ENCODE measurements at regions not wholly inside any gene's neighbourhood (a gene's known extent, or its start where the extent isn't known, plus 50 kb on each side); places are given as distances from the start of the nearest gene placed in this dataset.

DNA sequence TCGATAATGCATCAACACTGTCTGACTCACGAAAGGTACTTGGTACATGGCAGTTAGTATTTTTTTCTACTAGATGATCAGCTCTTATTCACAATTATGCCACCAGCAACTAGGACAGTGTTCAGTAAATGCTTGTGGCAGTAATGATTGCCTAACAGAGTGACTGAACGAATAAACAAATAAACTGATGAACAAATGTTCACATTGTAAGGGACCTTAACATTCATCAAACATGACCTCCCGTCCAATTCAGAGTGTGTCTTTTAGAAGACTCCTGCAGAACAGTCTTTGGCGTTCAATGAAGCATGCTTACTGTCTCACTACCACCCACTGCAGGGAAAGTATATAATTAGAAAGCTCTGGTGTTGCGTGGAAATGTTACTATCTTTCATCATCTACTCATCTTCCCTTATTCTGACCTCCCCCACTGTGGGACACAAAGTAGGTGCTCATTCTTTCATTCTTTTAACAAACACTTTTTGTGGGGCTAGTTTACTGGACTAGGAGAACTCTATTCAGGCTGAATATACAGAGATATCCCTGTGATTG, 319.3 kb downstream of the RAB28 start:
- POLR2A ChIA-PET, result no interaction called here
- TF ChIP-seq HOXA7 (CRISPR knock-in tag; IDR thresholded peaks at IDR 0.05; ENCODE audit: borderline replicate concordance) (no peak), ZNF184 (tag by site-specific recombination; IDR thresholded peaks at IDR 0.05) (no peak), RBAK (tag by site-specific recombination; IDR thresholded peaks at IDR 0.05) (no peak), ZNF175 (tag by site-specific recombination; IDR thresholded peaks at IDR 0.05) (no peak), PRDM4 (tag by site-specific recombination; IDR thresholded peaks at IDR 0.05) (no peak), ZSCAN30 (tag by site-specific recombination; IDR thresholded peaks at IDR 0.05) (no peak), ZNF335 (tag by site-specific recombination; conservative IDR thresholded peaks at IDR 0.05) (no peak), ZNF121 (tag by site-specific recombination; IDR thresholded peaks at IDR 0.05) (no peak), SP3 (tag by site-specific recombination; IDR thresholded peaks at IDR 0.05) (no peak), ZNF350 (tag by site-specific recombination; IDR thresholded peaks at IDR 0.05) (no peak), KLF1 (tag by site-specific recombination; IDR thresholded peaks at IDR 0.05) (no peak), ZBTB44 (tag by site-specific recombination; IDR thresholded peaks at IDR 0.05) (no peak), ZNF174 (tag by site-specific recombination; IDR thresholded peaks at IDR 0.05) (no peak), ZNF148 (tag by site-specific recombination; IDR thresholded peaks at IDR 0.05; ENCODE audit: borderline replicate concordance) (no peak), KLF9 (tag by site-specific recombination; IDR thresholded peaks at IDR 0.05; ENCODE audit: low read depth) (no peak), ZNF549 (tag by site-specific recombination; IDR thresholded peaks at IDR 0.05) (no peak), ZNF837 (tag by site-specific recombination; IDR thresholded peaks at IDR 0.05) (no peak), ZNF394 (tag by site-specific recombination; IDR thresholded peaks at IDR 0.05; ENCODE audit: borderline replicate concordance) (no peak)
- TF ChIP-seq, protein P1, sequence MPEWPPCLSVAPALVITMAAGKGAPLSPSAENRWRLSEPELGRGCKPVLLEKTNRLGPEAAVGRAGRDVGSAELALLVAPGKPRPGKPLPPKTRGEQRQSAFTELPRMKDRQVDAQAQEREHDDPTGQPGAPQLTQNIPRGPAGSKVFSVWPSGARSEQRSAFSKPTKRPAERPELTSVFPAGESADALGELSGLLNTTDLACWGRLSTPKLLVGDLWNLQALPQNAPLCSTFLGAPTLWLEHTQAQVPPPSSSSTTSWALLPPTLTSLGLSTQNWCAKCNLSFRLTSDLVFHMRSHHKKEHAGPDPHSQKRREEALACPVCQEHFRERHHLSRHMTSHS (tag by site-specific recombination; IDR thresholded peaks at IDR 0.05), result no peak
- TF ChIP-seq, protein P2, sequence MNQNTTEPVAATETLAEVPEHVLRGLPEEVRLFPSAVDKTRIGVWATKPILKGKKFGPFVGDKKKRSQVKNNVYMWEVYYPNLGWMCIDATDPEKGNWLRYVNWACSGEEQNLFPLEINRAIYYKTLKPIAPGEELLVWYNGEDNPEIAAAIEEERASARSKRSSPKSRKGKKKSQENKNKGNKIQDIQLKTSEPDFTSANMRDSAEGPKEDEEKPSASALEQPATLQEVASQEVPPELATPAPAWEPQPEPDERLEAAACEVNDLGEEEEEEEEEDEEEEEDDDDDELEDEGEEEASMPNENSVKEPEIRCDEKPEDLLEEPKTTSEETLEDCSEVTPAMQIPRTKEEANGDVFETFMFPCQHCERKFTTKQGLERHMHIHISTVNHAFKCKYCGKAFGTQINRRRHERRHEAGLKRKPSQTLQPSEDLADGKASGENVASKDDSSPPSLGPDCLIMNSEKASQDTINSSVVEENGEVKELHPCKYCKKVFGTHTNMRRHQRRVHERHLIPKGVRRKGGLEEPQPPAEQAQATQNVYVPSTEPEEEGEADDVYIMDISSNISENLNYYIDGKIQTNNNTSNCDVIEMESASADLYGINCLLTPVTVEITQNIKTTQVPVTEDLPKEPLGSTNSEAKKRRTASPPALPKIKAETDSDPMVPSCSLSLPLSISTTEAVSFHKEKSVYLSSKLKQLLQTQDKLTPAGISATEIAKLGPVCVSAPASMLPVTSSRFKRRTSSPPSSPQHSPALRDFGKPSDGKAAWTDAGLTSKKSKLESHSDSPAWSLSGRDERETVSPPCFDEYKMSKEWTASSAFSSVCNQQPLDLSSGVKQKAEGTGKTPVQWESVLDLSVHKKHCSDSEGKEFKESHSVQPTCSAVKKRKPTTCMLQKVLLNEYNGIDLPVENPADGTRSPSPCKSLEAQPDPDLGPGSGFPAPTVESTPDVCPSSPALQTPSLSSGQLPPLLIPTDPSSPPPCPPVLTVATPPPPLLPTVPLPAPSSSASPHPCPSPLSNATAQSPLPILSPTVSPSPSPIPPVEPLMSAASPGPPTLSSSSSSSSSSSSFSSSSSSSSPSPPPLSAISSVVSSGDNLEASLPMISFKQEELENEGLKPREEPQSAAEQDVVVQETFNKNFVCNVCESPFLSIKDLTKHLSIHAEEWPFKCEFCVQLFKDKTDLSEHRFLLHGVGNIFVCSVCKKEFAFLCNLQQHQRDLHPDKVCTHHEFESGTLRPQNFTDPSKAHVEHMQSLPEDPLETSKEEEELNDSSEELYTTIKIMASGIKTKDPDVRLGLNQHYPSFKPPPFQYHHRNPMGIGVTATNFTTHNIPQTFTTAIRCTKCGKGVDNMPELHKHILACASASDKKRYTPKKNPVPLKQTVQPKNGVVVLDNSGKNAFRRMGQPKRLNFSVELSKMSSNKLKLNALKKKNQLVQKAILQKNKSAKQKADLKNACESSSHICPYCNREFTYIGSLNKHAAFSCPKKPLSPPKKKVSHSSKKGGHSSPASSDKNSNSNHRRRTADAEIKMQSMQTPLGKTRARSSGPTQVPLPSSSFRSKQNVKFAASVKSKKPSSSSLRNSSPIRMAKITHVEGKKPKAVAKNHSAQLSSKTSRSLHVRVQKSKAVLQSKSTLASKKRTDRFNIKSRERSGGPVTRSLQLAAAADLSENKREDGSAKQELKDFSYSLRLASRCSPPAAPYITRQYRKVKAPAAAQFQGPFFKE (tag by site-specific recombination; IDR thresholded peaks at IDR 0.05; ENCODE audit: borderline replicate concordance), result no peak

More for the DNA sequence above, 319.3 kb downstream of the RAB28 start:
- no peaks in the 10 kb centered on the region for H3K4me1 ChIP-seq (ENCODE audit: control insufficient read depth, insufficient read depth, low read length)
- H3K27ac ChIP-seq (ENCODE audit: extremely low read depth, low read depth, low read length), result no peak overlapping the region
- H3K9me3 ChIP-seq (ENCODE audit: control insufficient read depth, insufficient read depth, low read depth, low read length), result no peaks in the 10 kb centered on the region
- H3K36me3 ChIP-seq (ENCODE audit: control insufficient read depth in 2 of 2, insufficient read depth in 1 of 2, low read length in 2 of 2), result no peaks in the 10 kb centered on the region
- CTCF ChIA-PET, result interaction anchor here (0.7 kb wide), 1 partner anchor 396 kb away, joined by 3 read pairs; no protein-coding TSS in a partner anchor
- no peak overlapping the region for H3K4me3 ChIP-seq (ENCODE audit: low read depth, low read length)
